ENCODE measurements at regions not wholly inside any gene's neighbourhood (a gene's known extent, or its start where the extent isn't known, plus 50 kb on each side); places are given as distances from the start of the nearest gene placed in this dataset.

DNA sequence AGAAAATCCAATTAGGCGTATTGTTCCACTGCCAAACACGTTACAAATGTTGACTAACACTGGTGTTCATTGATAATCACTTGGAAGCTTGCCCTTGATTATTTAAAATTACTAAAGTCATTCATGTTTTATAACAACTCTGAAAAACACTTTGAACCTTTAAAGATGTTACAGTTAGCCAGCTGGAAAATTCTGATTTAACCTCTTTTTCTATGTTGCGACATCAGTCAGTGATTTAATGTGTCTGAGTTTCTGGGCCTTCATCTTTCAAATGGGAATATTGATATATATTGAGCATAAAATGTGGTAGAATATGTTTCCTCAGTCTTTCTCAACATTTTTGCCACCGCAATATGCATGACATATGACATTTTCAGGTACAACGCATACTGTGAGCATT is 274.1 kb upstream of the TENM3 start:
- DNase-seq: no peak

- no peak for DNase-seq
Observed at GRCh38 chr4:181970366-181970765, 272.8 kb upstream of the TENM3 start.

GRCh38 chr4:181971411-181971810 is 271.8 kb upstream of the TENM3 start:
- DNase-seq: no peak

GRCh38 chr4:181971973-181972372 is 271.2 kb upstream of the TENM3 start:
- no peak for DNase-seq

DNA sequence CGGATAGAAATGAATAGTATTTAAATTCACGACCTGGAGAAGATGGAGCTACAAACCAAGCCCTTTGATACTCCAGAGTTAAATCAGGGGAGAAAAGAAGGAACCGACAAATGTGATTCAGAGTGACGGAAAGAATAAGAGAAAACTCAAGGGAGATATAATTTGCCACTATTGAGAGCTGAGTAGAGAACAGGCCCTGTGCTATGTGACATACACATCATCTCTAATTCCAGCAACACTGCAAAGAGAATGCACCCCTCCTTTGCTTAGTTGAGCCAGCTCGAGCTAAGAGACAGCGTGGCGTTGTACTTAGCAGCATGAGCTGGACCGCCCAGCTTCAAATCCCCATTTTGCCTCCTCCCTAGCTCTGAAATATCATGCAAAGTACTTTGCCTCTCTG is 266.4 kb upstream of the TENM3 start:
- DNase-seq: no peak

DNA sequence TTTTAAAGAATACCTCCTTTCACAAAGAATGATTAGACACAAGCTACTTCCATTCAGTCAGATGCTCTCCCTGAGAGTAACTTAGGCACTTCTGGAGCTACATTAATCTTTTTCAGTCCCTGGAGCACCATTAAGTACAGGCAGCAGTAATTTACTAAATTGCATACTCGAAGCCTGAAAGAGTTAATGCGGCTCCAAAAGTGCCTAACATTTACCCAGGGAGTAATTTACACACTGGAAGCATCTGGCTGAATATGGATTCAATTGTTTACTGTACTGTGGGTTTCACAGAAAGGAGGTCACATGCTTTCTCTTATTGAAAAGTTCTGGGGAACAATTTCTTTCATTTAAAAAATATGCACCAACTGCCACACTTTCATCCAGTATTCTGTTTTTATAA is 260.8 kb upstream of the TENM3 start:
- peak; percentile 24 for DNase-seq

DNA sequence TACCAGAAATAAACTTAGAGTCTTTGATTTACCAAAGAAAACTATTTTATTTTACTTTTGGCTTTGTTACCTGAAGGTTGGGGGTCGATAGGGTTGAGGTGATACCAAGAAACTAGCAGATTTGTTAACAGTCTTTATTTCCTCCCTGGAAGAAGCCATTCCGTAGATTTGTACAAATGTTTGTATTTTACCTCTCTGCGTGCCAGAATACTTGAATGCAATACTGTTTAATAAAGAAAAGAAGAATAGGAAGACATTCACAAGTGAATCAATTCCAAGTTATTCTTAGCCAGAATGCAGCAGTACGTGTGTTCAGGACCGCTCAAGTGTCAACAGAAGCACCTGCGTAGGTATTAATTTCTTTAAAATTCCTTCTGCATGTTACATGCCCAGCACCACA is 260.3 kb upstream of the TENM3 start:
- DNase-seq: no peak

GRCh38 chr4:181987392-181987791 is 255.8 kb upstream of the TENM3 start:
- DNase-seq: no peak

- no peak for DNase-seq
Observed at GRCh38 chr4:181989071-181989470, 254.1 kb upstream of the TENM3 start.

- DNase-seq: no peak
Observed at GRCh38 chr4:181991369-181992108, 251.7 kb upstream of the TENM3 start.

DNA sequence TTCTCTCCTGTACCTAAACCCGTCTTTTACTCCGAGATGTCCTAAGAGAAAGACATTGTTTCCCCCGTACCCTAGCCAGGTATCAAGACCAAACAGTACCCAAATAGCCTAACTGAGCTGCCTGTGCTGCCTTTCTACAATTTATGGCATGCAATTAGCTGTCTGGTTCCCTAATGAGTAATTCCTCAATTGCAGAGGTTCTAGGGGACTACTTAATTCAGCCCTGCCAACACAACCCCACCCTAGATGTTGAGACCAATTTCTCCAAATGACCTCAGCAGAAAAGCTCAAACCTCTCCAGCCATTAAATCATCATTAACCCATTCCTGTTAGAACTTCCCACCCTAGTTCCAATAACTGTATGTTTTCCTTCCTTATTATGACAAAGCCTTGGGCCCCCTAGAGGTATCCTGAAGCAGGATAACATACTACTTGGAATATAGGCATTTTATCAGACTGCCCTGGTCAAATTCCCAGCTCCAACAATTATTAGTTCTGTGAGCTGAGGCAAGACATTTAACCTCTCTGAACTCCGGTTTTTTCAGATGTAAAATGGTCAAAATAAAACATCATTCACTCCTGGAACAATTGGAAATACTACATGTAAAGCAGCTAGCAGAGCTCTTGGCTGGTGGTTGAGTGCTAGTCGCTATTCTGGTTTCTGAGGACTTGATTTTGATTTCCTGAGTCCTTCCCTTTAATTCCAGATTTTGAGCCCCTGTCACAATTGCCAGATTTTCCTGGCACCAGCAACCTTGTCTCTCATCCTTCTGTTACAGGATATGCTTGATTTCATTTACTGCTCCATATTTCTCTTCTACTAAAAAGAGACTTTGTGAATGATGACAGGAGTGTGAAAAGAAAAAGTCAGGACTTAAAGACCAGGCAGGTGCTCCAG is 244.6 kb upstream of the TENM3 start:
- DNase-seq: no peak

GRCh38 chr4:182000077-182000476 is 243.1 kb upstream of the TENM3 start:
- no peak for DNase-seq

- DNase-seq: no peak
Observed at GRCh38 chr4:182010876-182011275, 232.3 kb upstream of the TENM3 start.

DNA sequence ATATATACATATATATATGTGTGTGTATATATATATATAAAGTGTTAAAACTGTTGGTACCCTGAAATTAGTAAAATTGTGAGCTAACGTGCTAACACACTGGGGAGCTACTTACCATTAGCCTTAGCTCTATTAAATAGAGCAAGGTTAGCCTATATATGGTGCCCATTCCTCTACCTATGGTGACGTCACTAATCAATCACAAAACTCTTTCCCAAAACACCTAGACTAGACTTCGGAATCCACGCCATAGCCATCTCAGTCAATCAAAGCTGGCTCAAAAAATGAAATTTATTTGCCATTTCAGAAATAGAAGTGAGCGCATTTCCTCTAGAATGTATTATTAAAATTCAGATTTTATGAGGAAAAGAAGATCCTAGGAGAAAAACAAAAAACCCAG is 229.0 kb upstream of the TENM3 start:
- DNase-seq: no peak

GRCh38 chr4:182015014-182015413 is 228.2 kb upstream of the TENM3 start:
- DNase-seq: no peak

- DNase-seq: no peak
Observed at GRCh38 chr4:182015893-182016292, 227.3 kb upstream of the TENM3 start.

DNA sequence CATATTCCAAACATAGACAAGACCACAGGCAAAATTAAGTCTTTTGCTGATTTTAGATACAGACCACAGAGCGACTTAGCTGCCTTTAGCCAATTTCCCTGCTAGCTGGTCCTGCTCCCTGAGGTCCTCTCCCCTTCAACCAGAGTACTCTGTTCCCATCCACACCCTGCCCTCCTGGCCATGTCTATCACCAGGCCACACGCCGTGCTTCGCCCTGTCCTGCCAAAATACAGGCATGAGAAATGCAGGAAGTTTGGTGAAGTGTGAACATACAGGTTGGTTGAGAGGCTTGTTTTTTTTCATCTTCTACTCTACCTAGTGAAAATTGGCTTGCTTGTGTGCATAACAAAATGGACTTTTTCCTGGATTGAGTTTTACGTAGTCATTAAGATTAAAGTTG is 226.2 kb upstream of the TENM3 start:
- no peak for DNase-seq

GRCh38 chr4:182018691-182019090 is 224.5 kb upstream of the TENM3 start:
- no peak for DNase-seq

DNA sequence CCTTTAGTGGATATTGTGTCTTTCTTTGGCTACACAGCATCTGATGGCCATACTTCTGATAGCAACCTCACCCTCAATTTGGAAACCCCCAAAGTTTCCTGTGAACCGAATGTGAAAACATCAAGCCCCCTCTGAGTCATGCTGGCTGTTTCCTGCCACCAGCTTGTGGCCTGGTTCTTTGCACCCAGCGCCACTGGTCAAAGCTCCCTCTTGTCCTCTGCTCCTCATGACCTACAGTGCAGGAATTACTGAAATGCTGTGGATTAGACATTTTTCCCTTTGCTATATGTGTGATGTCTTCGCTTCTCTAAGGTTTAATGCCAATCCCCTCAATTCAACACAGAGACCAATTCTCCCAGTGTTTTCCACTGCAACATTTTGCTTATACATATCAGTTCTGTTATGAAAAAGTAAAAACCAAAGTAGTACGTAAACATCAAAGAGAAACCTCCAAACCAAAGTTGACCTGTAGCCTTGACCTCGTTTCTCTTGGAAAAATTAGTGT is 224.0 kb upstream of the TENM3 start:
- DNase-seq: no peak

- no peak for DNase-seq
Observed at GRCh38 chr4:182022909-182023308, 220.3 kb upstream of the TENM3 start.

DNA sequence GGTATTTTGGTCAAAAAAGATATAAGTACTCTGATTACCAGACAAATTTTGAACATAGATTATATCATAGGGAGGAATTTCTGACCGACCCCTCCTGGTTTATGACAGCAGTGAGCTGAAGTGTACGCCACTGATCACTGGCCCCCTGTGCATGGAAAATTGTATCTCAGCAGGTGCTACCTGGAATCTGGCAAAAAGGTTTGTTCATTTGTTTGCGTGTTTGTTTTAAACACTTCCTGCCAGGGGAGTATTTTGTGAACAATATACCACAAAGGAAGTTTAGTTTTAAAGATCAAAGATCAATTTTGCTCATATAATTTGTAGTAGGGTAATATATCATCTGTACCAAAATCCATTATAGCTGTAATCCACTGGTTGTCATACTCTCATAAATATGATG is 219.7 kb upstream of the TENM3 start:
- DNase-seq: no peak

DNA sequence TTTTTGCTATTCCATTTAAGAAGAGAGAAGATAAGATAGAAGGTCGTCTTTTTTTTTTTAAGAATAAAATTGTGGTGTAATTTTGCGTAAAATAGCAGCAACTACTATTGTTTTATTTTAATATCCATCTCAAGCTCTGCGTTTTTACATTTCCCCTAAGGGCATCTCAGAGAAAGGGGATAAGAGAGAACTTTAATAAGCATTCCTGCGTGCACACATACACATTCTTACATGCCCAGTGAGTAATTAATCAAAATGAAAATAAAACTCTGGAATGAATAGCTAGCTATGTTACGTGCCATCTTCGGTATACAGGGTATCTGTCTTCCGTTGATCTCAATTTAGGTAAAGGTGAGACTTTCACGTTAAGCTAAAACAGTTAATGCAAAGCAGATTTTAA is 200.3 kb upstream of the TENM3 start:
- DNase-seq: no peak

DNA sequence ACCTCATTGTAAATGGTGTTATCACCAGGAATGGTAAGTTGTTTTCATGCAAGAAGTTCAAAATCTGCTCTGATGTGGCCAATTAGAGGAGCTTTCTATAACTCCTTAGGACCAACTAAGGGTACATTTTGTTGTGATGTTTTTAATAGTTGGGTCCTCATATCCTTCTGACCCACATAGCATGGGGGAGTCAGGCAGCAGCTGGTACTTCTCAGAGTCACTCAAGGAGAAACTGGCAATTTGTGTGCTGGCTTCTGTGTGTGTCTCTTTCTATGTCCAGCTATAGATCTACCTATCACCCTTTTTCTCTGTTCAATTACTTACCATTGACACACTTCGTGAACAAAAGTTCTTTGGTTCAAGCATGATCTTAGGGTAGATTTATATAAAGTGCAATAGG is 194.3 kb upstream of the TENM3 start:
- DNase-seq: no peak

GRCh38 chr4:182056866-182057265 is 186.3 kb upstream of the TENM3 start:
- DNase-seq: no peak
